Mesendoderm (in vitro differentiated cells): ENCODE measurements at regions not wholly inside any gene's neighbourhood (a gene's known extent, or its start where the extent isn't known, plus 50 kb on each side); places are given as distances from the start of the nearest gene placed in this dataset.

Experiments used
- DNase-seq: peaks from one replicate; pipeline ENCODE4 v3.0.0; 2013
- H2AK5ac ChIP-seq: 2 replicates; pipeline ENCODE4 v1.6.1; 2013; ENCODE audit warnings: low read length, inconsistent platforms
- H2BK120ac ChIP-seq: 2 replicates; pipeline ENCODE4 v1.6.1; 2013; ENCODE audit warnings: low read depth, mild to moderate bottlenecking, low read length, moderate library complexity, mixed read lengths
- H2BK15ac ChIP-seq: replicated peaks from 2 replicates; pipeline ENCODE4 v1.6.1; 2013; ENCODE audit warnings: low read depth, mild to moderate bottlenecking, moderate library complexity
- H2BK5ac ChIP-seq: 2 replicates; pipeline ENCODE4 v1.6.1; 2013; ENCODE audit warnings: low read length, inconsistent platforms
- H3K18ac ChIP-seq: 2 replicates; pipeline ENCODE4 v1.6.1; 2013; ENCODE audit warnings: mild to moderate bottlenecking, low read length, mixed read lengths
- H3K23ac ChIP-seq: one replicate; pipeline ENCODE4 v1.6.1; 2013; ENCODE audit warnings: low read length
- H3K27ac ChIP-seq: 2 replicates; pipeline ENCODE4 v1.5.1; 2013; ENCODE audit warnings: low read depth, mild to moderate bottlenecking, inconsistent platforms, low read length, moderate library complexity
- H3K27me3 ChIP-seq: 2 replicates; pipeline ENCODE4 v1.6.1; 2013; ENCODE audit warnings: low read length, control low read depth, mild to moderate bottlenecking, inconsistent platforms; ENCODE audit not compliant: insufficient read depth, poor library complexity
- H3K36me3 ChIP-seq: 2 replicates; pipeline ENCODE4 v1.6.1; 2013; ENCODE audit warnings: low read length, inconsistent platforms; ENCODE audit not compliant: control insufficient read depth, insufficient read depth
- H3K4ac ChIP-seq: one replicate; pipeline ENCODE4 v1.6.1; 2013; ENCODE audit warnings: low read depth, mild to moderate bottlenecking, low read length, moderate library complexity
- H3K4me1 ChIP-seq: 2 replicates; pipeline ENCODE4 v1.6.1; 2013; ENCODE audit warnings: low read depth, low read length, inconsistent platforms; ENCODE audit not compliant: control insufficient read depth
- H3K4me2 ChIP-seq: 2 replicates; pipeline ENCODE4 v1.6.1; 2013; ENCODE audit warnings: low read length
- H3K4me3 ChIP-seq: 2 replicates; pipeline ENCODE4 v1.5.1; 2013; ENCODE audit warnings: mild to moderate bottlenecking, low read length
- H3K56ac ChIP-seq: one replicate; pipeline ENCODE4 v1.6.1; 2013; ENCODE audit warnings: low read length
- H3K79me1 ChIP-seq: 2 replicates; pipeline ENCODE4 v1.6.1; 2013; ENCODE audit warnings: low read length, inconsistent platforms
- H3K79me2 ChIP-seq: 2 replicates; pipeline ENCODE4 v1.6.1; 2013; ENCODE audit warnings: mild to moderate bottlenecking, low read length; ENCODE audit not compliant: control insufficient read depth, insufficient read depth
- H3K9ac ChIP-seq: 2 replicates; pipeline ENCODE4 v1.6.1; 2013; ENCODE audit warnings: low read length, inconsistent platforms
- H4K5ac ChIP-seq: one replicate; pipeline ENCODE4 v1.6.1; 2013; ENCODE audit warnings: low read length
- H4K8ac ChIP-seq: one replicate; pipeline ENCODE4 v1.6.1; 2013; ENCODE audit warnings: low read depth, mild to moderate bottlenecking, control low read depth, low read length, moderate library complexity
- WGBS: extraction: QIAGEN DNeasy Blood & Tissue Kit; methylation state at CpG from one replicate; pipeline ENCODE4 v1.1.7; 2013; ENCODE audit warnings: low lambda C conversion rate, missing lambda C conversion rate; ENCODE audit not compliant: insufficient coverage; ENCODE audit errors: extremely low coverage; 5-methylcytosine and 5-hydroxymethylcytosine counted together

DNA sequence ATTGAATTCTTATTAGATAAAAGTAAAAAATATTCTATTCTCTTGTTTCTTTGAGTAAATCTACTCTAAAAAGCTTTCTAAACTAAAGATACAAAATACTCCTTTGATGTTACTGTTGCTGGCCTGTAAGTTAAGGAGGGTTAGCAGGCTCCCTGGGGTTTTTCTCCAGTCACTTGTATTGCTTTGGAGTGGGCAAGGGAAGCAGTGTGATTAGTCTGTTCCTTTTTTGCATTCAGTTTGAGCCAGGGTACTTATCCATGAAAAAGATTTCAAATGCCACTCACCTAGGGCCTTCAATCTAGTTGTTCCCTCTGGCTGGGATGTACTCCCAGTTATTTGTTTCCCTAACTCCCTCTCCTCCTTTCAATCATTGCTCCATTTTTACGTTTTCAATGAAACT lies 256.2 kb upstream of the SMC2 start:
- H3K18ac ChIP-seq, result no peak overlapping the region
- no CpG with 5 or more reads among the region's 1 CpG for WGBS

DNA sequence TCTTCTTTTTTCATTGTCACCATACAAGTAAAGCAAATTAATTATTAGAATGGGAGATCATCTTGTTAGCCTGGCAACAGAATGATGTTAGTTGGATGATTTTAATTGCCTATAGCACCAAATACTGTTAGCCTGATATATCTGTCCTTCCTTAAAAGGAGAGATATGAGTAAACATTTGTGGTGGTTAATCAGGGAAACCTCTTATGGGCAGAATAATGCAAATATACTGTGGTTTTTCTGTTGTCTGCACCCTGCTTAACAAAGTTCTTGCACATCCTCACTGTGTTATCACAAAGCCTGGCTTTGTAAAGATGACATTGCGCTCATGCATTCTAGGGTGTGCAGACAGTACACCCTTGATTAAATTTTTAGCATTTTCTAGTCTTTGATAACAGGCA lies 254.9 kb upstream of the SMC2 start:
- Histone ChIP-seq H3K9ac (no peak overlapping the region), H4K8ac (no peak overlapping the region), H3K27ac (no peak overlapping the region), H3K79me2 (no peaks in the 10 kb centered on the region), H3K18ac (no peak overlapping the region), H3K4me2 (no peak overlapping the region), H3K79me1 (no peaks in the 10 kb centered on the region), H3K36me3 (no peaks in the 10 kb centered on the region), H2BK5ac (no peak overlapping the region), H3K56ac (no peak overlapping the region), H3K23ac (no peak overlapping the region), H2BK15ac (no peak overlapping the region), H3K4ac (no peak overlapping the region), H3K4me3 (no peak overlapping the region), H2AK5ac (no peak overlapping the region), H3K4me1 (no peaks in the 10 kb centered on the region), H4K5ac (no peak overlapping the region), H3K27me3 (no peaks in the 10 kb centered on the region), H2BK120ac (no peak overlapping the region)
- DNase-seq, result no peak
- no CpG with 5 or more reads among the region's 1 CpG for WGBS

More for the DNA sequence above, 256.2 kb upstream of the SMC2 start:
- Histone ChIP-seq H3K9ac (no peak overlapping the region), H3K79me1 (no peaks in the 10 kb centered on the region), H3K4me1 (no peaks in the 10 kb centered on the region), H3K56ac (no peak overlapping the region), H4K8ac (no peak overlapping the region), H3K27ac (no peak overlapping the region), H3K36me3 (no peaks in the 10 kb centered on the region), H3K79me2 (no peaks in the 10 kb centered on the region), H2AK5ac (no peak overlapping the region), H2BK15ac (no peak overlapping the region), H3K4ac (no peak overlapping the region), H2BK120ac (no peak overlapping the region), H3K27me3 (no peaks in the 10 kb centered on the region), H3K4me3 (no peak overlapping the region), H3K23ac (no peak overlapping the region), H4K5ac (no peak overlapping the region), H2BK5ac (no peak overlapping the region), H3K4me2 (no peak overlapping the region)
- DNase-seq, result peak; percentile 6

DNA sequence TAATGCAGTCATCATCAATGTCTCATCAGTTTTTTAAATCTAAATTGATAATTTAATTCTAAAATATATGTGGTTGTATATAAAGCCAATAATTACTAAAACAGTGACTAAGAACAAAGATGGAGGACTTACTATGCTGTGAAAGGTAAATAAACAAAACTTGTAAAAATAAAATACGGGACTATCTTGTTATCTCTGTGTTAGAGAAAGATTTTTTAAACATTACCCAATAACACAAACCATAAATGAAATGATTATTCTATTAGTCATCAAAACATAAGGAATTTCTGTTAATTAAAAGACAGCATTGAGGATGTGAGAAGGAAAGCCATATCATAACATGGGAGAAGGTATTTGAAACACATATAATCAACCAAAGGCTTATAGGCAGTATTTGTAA lies 226.2 kb upstream of the SMC2 start:
- Histone ChIP-seq H3K23ac (no peak overlapping the region), H3K4me3 (no peak overlapping the region), H3K27me3 (no peaks in the 10 kb centered on the region), H3K79me2 (no peaks in the 10 kb centered on the region), H3K4me2 (no peak overlapping the region), H3K79me1 (no peaks in the 10 kb centered on the region), H2BK15ac (no peak overlapping the region), H4K8ac (no peak overlapping the region), H4K5ac (no peak overlapping the region), H3K27ac (no peak overlapping the region), H2BK120ac (no peak overlapping the region), H3K18ac (no peak overlapping the region), H3K36me3 (no peaks in the 10 kb centered on the region), H2AK5ac (no peak overlapping the region), H3K4ac (no peak overlapping the region), H2BK5ac (no peak overlapping the region), H3K56ac (no peak overlapping the region), H3K9ac (no peak overlapping the region), H3K4me1 (no peaks in the 10 kb centered on the region)
- DNase-seq, result no peak
- WGBS, result no CpG with 5 or more reads among the region's 1 CpG

DNA sequence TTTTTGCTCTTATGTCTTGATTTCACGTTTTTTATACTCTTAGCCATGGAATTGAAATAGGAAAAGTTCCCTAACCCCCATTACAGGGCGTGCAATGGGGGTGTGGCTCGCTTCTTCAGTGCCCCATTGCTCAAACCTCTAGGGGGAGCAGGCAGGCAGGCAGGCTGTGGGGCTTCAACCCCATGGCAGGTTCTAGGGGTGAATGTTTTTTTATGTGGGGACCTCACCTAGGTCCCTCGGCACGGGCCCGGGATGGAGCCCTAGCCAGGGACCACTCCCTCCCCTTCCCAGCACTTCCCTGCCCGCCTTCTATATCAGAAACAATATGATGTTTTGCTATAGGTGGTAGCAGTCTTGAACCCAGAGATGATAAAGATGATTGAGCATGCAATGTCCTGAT lies 221.3 kb upstream of the SMC2 start:
- H3K4me3 ChIP-seq, result no peak overlapping the region
- H3K36me3 ChIP-seq, result no peaks in the 10 kb centered on the region
- no peak overlapping the region for H4K5ac ChIP-seq
- WGBS, result no CpG with 5 or more reads among the region's 7 CpGs
- H2BK15ac ChIP-seq, result no peak overlapping the region
- no peak overlapping the region for H2BK120ac ChIP-seq
- H2BK5ac ChIP-seq, result no peak overlapping the region
- no peak overlapping the region for H4K8ac ChIP-seq
- H2AK5ac ChIP-seq, result no peak overlapping the region
- no peak overlapping the region for H3K9ac ChIP-seq
- no peak overlapping the region for H3K27ac ChIP-seq
- H3K23ac ChIP-seq, result no peak overlapping the region
- DNase-seq, result no peak
- H3K27me3 ChIP-seq, result no peaks in the 10 kb centered on the region
- no peak overlapping the region for H3K4me2 ChIP-seq
- H3K4me1 ChIP-seq, result no peaks in the 10 kb centered on the region
- no peak overlapping the region for H3K56ac ChIP-seq
- H3K79me2 ChIP-seq, result no peaks in the 10 kb centered on the region
- H3K4ac ChIP-seq, result no peak overlapping the region
- no peaks in the 10 kb centered on the region for H3K79me1 ChIP-seq
- no peak overlapping the region for H3K18ac ChIP-seq

DNA sequence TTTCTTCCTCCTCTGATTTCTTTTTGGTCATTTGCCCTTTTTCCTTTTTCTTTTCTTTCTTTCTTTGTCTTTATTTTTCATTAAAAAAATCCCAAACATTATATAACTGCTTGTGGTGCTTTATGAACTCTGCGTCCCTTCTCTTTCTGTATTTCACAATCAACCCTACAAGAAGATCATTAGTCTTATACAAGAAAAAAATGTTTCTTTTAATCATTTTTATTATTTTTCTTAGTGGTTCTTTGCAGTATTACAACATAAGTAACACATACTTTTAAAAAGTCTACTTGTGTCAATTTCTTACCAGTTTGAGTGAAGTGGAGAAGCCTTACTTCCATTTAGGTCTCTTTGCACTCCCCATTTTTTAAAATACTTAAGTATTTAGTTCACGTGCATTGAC lies 212.7 kb upstream of the SMC2 start:
- H3K79me1 ChIP-seq, result no peaks in the 10 kb centered on the region
- H3K27ac ChIP-seq, result no peak overlapping the region
- no peak overlapping the region for H2BK120ac ChIP-seq
- H3K4me1 ChIP-seq, result no peaks in the 10 kb centered on the region
- H3K4ac ChIP-seq, result no peak overlapping the region
- H3K79me2 ChIP-seq, result no peaks in the 10 kb centered on the region
- H2BK15ac ChIP-seq, result no peak overlapping the region
- no peaks in the 10 kb centered on the region for H3K27me3 ChIP-seq
- no peak for DNase-seq
- no peak overlapping the region for H3K18ac ChIP-seq
- no peak overlapping the region for H3K9ac ChIP-seq
- no CpG with 5 or more reads among the region's 2 CpGs for WGBS
- H3K4me3 ChIP-seq, result no peak overlapping the region
- no peak overlapping the region for H3K4me2 ChIP-seq
- H2BK5ac ChIP-seq, result no peak overlapping the region
- no peak overlapping the region for H3K23ac ChIP-seq
- H3K56ac ChIP-seq, result no peak overlapping the region
- no peak overlapping the region for H4K8ac ChIP-seq
- no peaks in the 10 kb centered on the region for H3K36me3 ChIP-seq
- no peak overlapping the region for H4K5ac ChIP-seq
- no peak overlapping the region for H2AK5ac ChIP-seq

DNA sequence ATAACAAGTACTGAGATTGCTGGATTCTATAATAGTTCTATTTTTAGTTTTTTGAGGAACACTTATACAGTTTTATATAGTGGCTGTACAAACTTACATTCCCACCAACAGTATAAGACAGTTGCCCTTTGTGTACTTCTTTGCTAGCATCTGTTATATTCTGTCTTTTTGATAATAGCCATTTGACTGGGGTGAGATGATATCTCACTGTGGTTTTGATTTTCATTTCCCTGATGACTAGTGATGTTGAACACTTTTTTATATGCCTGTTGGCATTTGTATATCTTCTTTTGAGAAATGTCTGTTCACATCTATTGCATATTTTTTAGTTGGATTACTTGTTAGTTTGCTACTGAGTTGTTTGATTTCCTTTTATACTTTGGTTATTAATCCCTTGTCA lies 204.1 kb upstream of the SMC2 start:
- Histone ChIP-seq H3K18ac (no peak overlapping the region), H3K4me3 (no peak overlapping the region), H3K79me2 (no peaks in the 10 kb centered on the region), H3K79me1 (no peaks in the 10 kb centered on the region), H3K27ac (no peak overlapping the region), H2BK5ac (no peak overlapping the region), H3K4ac (no peak overlapping the region), H2BK120ac (no peak overlapping the region), H3K36me3 (no peaks in the 10 kb centered on the region), H3K27me3 (no peaks in the 10 kb centered on the region), H3K23ac (no peak overlapping the region), H3K9ac (no peak overlapping the region), H2BK15ac (no peak overlapping the region), H4K5ac (no peak overlapping the region), H3K56ac (no peak overlapping the region), H3K4me1 (no peaks in the 10 kb centered on the region), H3K4me2 (no peak overlapping the region), H2AK5ac (no peak overlapping the region), H4K8ac (no peak overlapping the region)
- no peak for DNase-seq
